Suprapubic skin (tissue), 4 donors: ENCODE measurements at regions not wholly inside any gene's neighbourhood (a gene's known extent, or its start where the extent isn't known, plus 50 kb on each side); places are given as distances from the start of the nearest gene placed in this dataset.

Experiments used
- DNase-seq, 2 donors: peaks; one replicate each; pipeline ENCODE4 v3.0.0-alpha.2; 2019; ENCODE audit warnings: low spot score in 2 of 2
- H3K27ac ChIP-seq: fragments of 200-600 bp; sonication (generic); one replicate; pipeline ENCODE4 v1.5.1; 2019
- H3K27me3 ChIP-seq: fragments of 200-600 bp; sonication (generic); one replicate; pipeline ENCODE4 v1.5.1; 2019
- H3K36me3 ChIP-seq: fragments of 200-600 bp; sonication (generic); one replicate; pipeline ENCODE4 v1.5.1; 2019
- H3K4me1 ChIP-seq: fragments of 200-600 bp; sonication (generic); one replicate; pipeline ENCODE4 v1.5.1; 2019
- H3K4me3 ChIP-seq: fragments of 200-600 bp; sonication (generic); one replicate; pipeline ENCODE4 v1.5.1; 2019; ENCODE audit warnings: mild to moderate bottlenecking
- H3K9me3 ChIP-seq: fragments of 200-600 bp; sonication (generic); one replicate; pipeline ENCODE4 v1.5.1; 2019
- EP300 ChIP-seq: sonication (generic); formaldehyde crosslinking; IDR thresholded peaks from one replicate; pipeline ENCODE4 v1.6.1; 2017; ENCODE audit warnings: antibody characterized with exemption
- POLR2A ChIP-seq, 2 donors: fragments of 450-650 bp; IDR thresholded peaks; one replicate each; pipeline ENCODE4 v1.6.1; 2017; ENCODE audit warnings: antibody characterized with exemption in 2 of 2, mild to moderate bottlenecking in 2 of 2, moderate library complexity in 2 of 2
- POLR2AphosphoS5 ChIP-seq, 3 donors: sonication (generic); formaldehyde crosslinking; IDR thresholded peaks; one replicate each; pipeline ENCODE4 v1.6.1; 2017; ENCODE audit warnings: antibody characterized with exemption in 3 of 3
- WGBS: methylation state at CpG from one replicate; pipeline ENCODE4 v1.1.5; 2018; 5-methylcytosine and 5-hydroxymethylcytosine counted together
- TF ChIP-seq, protein P1 (sequence below), 2 donors: fragments of 200-600 bp in 1 of 2; fragments of 450-650 bp in 1 of 2; sonication (generic) in 1 of 2; IDR thresholded peaks; one replicate each; pipeline ENCODE4 v1.5.1; 2016 to 2019; ENCODE audit warnings: antibody characterized with exemption in 2 of 2, mild to moderate bottlenecking in 1 of 2, moderate library complexity in 1 of 2

DNA sequence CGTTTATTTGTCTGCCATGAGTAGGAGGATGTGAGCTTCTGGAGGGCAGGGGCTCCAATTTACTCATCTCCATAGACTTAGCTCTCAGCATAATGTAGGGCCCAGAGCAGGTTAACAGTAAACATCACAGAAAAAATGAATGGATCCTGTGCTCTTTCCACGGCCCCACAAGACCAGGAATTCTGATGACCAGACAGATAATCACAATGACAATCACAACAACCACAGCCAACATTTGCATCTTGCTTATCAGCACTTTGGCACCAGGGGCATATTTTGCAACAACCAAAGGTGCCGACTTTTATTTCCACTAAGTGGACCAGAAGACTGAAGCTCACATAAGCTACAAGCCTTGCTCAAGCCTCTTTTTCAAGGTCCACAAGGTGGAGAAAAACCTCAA is 68.9 kb upstream of the ANKRD34C start:
- peaks cover 5% of the 10 kb centered on the region for H3K9me3 ChIP-seq
- no peak overlapping the region for H3K27ac ChIP-seq
- WGBS: 74% methylated on average over 3 of the region's 3 CpGs
- peaks cover 57% of the 10 kb centered on the region for H3K27me3 ChIP-seq
- H3K36me3 ChIP-seq: no peaks in the 10 kb centered on the region
- no peak for DNase-seq
- H3K4me3 ChIP-seq: no peak overlapping the region
- no peaks in the 10 kb centered on the region for H3K4me1 ChIP-seq
- TF ChIP-seq, protein P1, sequence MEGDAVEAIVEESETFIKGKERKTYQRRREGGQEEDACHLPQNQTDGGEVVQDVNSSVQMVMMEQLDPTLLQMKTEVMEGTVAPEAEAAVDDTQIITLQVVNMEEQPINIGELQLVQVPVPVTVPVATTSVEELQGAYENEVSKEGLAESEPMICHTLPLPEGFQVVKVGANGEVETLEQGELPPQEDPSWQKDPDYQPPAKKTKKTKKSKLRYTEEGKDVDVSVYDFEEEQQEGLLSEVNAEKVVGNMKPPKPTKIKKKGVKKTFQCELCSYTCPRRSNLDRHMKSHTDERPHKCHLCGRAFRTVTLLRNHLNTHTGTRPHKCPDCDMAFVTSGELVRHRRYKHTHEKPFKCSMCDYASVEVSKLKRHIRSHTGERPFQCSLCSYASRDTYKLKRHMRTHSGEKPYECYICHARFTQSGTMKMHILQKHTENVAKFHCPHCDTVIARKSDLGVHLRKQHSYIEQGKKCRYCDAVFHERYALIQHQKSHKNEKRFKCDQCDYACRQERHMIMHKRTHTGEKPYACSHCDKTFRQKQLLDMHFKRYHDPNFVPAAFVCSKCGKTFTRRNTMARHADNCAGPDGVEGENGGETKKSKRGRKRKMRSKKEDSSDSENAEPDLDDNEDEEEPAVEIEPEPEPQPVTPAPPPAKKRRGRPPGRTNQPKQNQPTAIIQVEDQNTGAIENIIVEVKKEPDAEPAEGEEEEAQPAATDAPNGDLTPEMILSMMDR (IDR thresholded peaks at IDR 0.05): no peak
- TF ChIP-seq POLR2AphosphoS5 (IDR thresholded peaks at IDR 0.05) (no peak), POLR2A (IDR thresholded peaks at IDR 0.05) (no peak), EP300 (no peak)

DNA sequence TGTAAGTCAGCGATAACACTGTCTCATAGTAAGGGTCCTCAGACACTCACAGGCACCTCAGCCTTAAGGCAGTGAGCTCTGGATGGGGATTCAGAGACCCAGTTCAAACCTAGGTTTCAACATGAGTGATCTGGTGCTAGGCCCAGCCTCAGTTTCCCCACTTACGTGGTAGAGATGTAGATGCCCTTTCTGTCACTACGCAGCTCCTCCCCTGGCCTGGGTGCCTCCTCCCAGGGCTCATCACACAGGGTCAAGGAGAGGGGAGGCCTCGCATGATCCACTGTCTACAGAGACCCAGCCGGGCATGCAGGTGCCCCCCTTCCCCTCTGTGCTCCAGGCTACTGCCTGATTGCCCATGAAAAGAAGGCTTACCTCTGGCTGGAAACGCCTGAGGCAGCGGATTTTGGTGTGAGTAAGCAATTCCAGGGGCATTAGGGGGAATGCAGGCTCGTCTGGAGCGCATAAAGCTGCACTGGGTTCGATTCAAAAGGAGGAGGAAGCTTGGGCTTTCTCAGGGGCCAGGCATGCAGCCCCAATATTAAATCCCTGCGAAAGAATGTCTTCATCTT is 69.8 kb upstream of the ANKRD34C start:
- peak in 1 of 2 donors; percentile 57 for DNase-seq
- Histone ChIP-seq H3K4me3 (no peak overlapping the region), H3K27ac (no peak overlapping the region), H3K27me3 (peaks cover 57% of the 10 kb centered on the region), H3K36me3 (no peaks in the 10 kb centered on the region), H3K4me1 (no peaks in the 10 kb centered on the region), H3K9me3 (peaks cover 5% of the 10 kb centered on the region)
- TF ChIP-seq POLR2A (IDR thresholded peaks at IDR 0.05) (no peak), POLR2AphosphoS5 (IDR thresholded peaks at IDR 0.05) (no peak)
- 72% methylated on average over 9 of the region's 11 CpGs for WGBS

DNA sequence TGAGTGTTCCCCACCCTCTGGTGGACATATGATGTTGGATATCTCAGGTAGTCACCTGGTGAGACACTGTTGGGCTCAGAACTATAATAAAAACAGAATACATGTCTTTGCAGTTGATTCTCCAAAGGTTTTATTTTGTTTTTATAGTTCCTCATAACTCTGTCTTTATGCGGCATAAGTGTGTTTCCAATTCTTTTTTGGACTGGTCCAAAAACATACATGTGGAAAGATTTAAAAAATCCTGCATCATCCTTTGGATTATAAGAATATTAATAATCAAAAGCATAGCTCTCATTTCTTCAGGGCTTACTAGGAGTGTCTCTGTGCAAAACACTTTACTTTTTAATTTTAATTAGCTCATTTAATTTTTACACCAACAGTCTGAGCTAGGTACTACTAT is 71.0 kb upstream of the ANKRD34C start:
- no peaks in the 10 kb centered on the region for H3K36me3 ChIP-seq
- 82% methylated on average over 1 of the region's 1 CpG for WGBS
- no peak overlapping the region for H3K4me3 ChIP-seq
- peaks cover 66% of the 10 kb centered on the region for H3K27me3 ChIP-seq
- no peaks in the 10 kb centered on the region for H3K9me3 ChIP-seq
- H3K4me1 ChIP-seq: no peaks in the 10 kb centered on the region
- H3K27ac ChIP-seq: no peak overlapping the region
- no peak for DNase-seq
- TF ChIP-seq POLR2A (IDR thresholded peaks at IDR 0.05) (no peak), EP300 (no peak), POLR2AphosphoS5 (IDR thresholded peaks at IDR 0.05) (no peak)
- TF ChIP-seq, protein P1 (IDR thresholded peaks at IDR 0.05): no peak

DNA sequence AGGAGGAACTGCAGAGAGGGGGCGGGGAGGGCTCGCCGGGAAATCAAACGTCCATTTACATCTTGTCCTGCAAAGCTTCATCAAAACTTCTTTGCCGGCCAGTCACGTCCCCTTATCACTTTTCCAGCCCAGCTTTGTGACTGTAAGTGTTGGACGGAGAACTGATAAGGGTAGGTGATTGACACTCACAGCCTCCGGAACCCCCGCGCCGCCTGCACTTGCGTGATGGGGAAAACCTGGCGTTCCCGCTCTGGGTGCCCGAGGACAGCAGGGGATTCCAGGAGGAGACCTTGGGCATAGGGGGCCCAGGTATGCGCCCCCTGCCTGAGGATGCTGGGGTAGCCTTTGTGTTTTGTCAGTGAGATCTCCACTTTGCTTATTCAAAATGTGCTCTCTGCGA is 72.8 kb upstream of the ANKRD34C start:
- Histone ChIP-seq H3K36me3 (no peaks in the 10 kb centered on the region), H3K27me3 (peaks cover 72% of the 10 kb centered on the region), H3K4me1 (no peaks in the 10 kb centered on the region), H3K4me3 (no peak overlapping the region), H3K27ac (no peak overlapping the region), H3K9me3 (no peaks in the 10 kb centered on the region)
- TF ChIP-seq POLR2A (IDR thresholded peaks at IDR 0.05): no peak
- TF ChIP-seq, protein P1 (IDR thresholded peaks at IDR 0.05): no peak
- no peak for TF ChIP-seq EP300
- no peak for TF ChIP-seq POLR2AphosphoS5 (IDR thresholded peaks at IDR 0.05)
- DNase-seq: peak in 1 of 2 donors; percentile 70
- WGBS: 33% methylated on average over 11 of the region's 17 CpGs

DNA sequence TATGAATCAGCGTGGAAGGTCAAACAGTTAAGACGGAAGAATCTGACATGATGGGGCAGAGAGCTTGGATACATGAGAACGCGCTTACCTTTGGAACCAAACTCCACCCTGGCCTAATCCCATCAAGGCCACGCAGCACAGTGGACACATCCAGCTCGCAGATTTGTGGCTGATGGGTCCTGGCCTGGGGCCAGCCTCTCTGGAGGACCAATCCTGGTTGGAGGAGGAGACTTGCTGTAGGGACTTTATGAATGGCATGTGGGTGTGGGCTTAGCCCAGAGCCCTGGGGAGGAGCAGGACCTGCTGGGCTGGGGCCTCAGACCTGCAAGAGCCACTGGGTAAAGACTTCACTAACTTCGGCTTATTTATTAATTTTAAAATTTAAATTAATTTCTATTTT is 73.4 kb upstream of the ANKRD34C start:
- no peak overlapping the region for H3K27ac ChIP-seq
- TF ChIP-seq POLR2A (IDR thresholded peaks at IDR 0.05): no peak
- TF ChIP-seq, protein P1 (IDR thresholded peaks at IDR 0.05): no peak
- TF ChIP-seq EP300: no peak
- no peak for TF ChIP-seq POLR2AphosphoS5 (IDR thresholded peaks at IDR 0.05)
- DNase-seq: peak in 1 of 2 donors; percentile 71
- no peaks in the 10 kb centered on the region for H3K4me1 ChIP-seq
- peaks cover 68% of the 10 kb centered on the region for H3K27me3 ChIP-seq
- H3K4me3 ChIP-seq: no peak overlapping the region
- H3K36me3 ChIP-seq: no peaks in the 10 kb centered on the region
- whole genome bisulfite sequencing: 80% methylated on average over 7 of the region's 7 CpGs
- H3K9me3 ChIP-seq: no peaks in the 10 kb centered on the region

DNA sequence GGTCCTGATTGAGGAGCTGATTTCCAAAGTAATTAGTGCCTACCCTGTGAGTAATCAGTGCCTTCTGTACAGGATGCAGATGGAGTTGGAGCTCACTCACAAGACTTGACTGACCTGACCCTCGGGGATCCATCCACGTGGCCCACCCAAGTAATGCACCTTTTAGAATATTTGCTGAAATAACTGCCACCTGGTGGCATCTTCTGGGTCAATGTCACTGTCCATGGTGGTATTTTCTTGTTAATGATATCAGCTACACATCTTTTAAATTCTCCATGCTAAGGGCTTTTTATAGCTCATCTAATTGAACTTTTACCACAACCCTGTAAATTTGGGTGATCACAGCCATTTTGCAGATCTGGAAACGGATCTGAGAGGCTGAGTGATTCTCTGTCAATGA is 74.3 kb upstream of the ANKRD34C start:
- Histone ChIP-seq H3K27ac (no peak overlapping the region), H3K4me1 (no peaks in the 10 kb centered on the region), H3K4me3 (no peak overlapping the region), H3K36me3 (no peaks in the 10 kb centered on the region), H3K27me3 (peaks cover 63% of the 10 kb centered on the region), H3K9me3 (no peaks in the 10 kb centered on the region)
- 69% methylated on average over 3 of the region's 3 CpGs for WGBS
- peak in 1 of 2 donors; percentile 18 for DNase-seq
- TF ChIP-seq, protein P1 (IDR thresholded peaks at IDR 0.05): no peak
- TF ChIP-seq POLR2AphosphoS5 (IDR thresholded peaks at IDR 0.05) (no peak), POLR2A (IDR thresholded peaks at IDR 0.05) (no peak), EP300 (no peak)
